Stimulated activated CD8-positive, alpha-beta memory T cell treated with anti-CD3 and anti-CD28 coated beads, Interleukin-15, amount 100 ng/mL, for 4 hours (primary cell): ENCODE measurements at regions not wholly inside any gene's neighbourhood (a gene's known extent, or its start where the extent isn't known, plus 50 kb on each side); places are given as distances from the start of the nearest gene placed in this dataset.
"Not testable (repeated sequence)": the region's sequence is repeated elsewhere in the genome, so short reads cannot be mapped to it uniquely, and the experiment has no call there.

Source experiments
- DNase-seq, 2 donors: peaks; one replicate each; pipeline ENCODE4 v3.0.0-alpha.2; 2020; ENCODE audit warnings: low read depth in 2 of 2

DNA sequence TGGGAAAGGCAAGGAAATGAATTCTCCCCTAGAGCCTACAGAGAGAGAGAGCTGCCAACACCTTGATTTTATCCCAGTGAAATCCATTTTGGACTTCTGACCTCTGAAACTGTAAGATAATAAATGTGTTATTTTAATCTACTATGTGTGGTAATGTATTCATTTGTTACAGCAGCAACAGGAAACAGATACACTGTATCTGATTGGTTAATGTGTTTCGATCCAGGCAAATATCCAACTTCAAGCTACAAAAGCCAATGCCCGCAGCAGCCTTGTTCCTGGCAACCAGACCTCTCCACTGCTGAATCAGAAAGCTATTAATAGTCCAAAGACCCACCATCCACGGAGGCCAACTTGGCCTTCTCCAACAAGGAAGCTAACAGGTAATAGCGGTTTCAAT, 318.1 kb downstream of the PTTG2 start:
- no peak for DNase-seq

DNA sequence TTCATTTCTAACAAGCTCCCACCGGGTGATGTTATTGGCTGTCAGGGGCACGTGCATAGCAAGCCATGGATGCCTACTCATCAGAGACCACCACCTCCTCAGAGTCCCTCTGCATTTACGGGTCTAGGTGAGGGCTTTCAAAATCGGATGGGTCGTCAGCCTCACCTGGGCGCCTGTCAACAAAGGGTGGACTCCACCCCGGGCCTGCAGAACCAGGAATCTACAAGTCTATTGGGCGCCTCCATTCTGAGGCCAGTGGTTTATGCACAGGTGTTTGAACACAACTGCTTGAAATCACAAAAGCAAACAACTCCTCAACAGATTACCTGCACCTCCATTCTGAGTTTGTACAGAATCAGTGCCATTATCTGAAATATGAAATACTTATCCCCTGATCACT, 318.9 kb downstream of the PTTG2 start:
- DNase-seq: no peak

DNA sequence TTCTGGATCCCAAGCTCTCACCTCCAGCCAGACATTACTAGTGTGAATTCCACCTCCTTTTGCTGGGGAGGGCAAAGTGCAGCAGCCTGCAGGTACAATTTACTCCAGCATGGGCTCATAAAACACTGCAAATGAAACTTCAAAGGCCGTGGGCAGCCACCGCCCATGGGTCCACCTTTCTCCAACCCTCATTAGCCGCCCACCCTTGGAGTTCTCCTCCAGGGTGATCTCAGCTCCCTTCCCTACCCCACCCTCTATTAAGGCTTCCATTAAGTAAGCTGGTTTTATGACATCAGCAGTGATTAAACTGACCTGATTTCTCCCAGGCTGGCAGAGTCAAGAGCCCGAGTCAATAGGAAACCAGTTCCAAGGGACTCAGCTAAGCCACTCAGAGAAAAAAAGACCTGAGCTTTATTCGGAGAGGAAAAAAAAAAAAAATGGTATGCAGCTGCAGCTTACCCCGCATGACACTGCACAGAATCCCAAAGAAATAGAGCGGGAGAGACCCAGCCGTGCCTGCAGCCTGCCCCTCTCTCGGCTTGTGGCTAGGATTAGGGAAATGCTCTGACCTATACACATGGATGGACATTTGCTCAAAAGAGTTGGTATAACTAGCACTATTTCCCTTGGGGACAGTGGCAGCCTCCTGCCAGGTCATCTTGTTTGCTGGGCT, 319.6 kb downstream of the PTTG2 start:
- no peak for DNase-seq

DNA sequence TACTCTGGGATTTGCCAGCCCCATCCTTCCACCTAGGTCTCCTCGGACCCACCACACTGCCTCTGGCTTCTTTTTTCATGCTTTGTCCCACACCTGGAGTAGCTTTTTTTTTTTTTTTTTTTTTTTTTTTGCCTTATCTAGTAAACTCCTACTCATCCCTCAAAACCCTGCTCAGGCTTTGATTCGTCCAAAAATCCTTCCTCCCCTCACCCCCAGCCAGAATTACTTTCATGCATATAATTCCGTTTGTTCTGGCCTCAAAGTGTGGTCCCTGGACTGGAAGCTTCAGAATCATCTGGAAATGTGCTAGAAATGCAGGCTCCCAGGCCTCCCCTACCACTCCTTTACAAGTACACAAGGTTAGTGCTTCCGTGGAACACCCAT, 320.1 kb downstream of the PTTG2 start:
- DNase-seq: no peak

DNA sequence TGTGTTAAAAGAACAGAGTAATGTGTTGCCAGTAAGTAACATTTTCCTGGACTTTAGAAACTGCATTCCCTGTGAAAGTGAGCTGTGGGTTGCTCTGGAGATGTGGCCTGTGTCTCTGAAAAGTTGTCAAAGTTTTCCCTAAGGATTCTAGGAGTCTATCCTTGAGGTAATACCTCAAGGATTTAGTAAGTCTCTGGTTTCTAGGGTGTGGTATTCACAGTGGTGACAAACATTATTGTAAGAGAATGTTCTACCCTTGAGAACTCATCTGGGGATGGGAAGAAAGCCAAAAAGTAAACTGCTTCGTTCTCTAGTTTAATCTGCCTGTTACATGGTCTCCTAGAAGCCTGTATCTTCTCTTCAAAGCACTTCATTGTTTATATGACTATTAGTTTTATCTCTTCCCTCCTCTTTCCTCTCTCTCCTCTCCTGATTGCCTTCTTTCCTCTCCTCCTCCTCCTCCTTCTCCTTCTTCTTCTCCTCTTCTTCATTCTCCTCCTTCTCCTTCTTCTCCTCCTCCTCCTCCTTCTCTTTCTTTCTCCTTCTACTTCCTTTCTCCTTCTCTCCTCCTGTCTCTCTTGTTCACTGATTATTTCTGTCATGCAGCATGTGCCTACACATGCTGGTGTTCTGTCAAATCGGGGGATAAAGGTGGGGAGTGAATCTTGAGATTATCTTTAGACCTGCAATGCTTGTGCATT, 321.3 kb downstream of the PTTG2 start:
- no peak for DNase-seq

DNA sequence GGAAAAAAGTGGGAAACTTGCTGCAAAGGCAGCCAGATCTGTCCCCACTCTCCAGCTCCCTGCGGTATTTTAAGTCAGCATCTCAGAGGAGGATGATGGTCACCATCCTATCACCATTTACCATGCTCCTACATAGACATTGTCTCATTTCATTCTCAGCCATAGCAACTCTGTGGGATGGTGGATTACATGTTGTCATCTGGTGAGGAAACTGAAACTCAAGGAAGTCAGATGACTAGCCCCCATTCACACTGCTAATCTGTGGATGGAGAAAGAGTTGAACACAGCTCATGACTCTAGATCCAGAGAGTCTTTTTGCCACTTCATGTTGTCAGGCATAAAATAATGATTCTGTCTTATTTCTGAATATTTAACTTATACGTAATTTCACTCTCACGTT, 323.5 kb downstream of the PTTG2 start:
- DNase-seq: no peak

DNA sequence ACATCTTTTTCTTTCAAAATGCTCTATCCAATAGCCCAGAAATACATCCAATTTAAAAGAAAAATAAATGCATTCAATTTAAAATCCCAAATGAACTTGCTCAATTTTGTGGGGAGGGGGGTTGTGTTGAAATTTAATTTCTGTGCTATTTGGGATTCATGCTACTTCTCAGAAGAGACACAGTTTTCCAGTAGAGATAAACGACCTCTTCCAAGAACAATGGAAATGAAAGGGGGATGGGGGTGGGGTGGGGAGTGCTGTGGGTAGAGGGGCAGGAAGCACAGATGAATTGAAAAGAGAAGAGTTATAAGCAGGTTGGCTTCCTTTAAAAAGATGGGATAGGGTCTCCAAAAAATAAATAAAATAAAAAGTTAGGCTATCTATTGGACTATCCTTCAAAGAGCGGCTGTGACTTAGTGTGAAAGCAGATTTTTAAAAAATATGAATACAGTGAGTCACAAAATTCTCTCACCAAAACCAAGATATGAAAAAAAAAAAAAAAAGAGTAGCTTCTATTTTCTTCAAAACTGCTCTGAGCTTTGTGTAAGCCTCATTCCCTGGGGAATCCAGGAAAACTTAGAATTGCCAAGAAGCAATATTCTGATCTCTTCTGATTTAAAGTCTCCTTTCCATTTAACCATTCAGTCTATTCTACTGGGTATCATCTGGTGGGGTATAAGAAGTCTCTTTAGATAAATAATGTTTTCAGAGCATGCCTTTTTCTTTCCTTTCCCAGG, 324.3 kb downstream of the PTTG2 start:
- no peak for DNase-seq

DNA sequence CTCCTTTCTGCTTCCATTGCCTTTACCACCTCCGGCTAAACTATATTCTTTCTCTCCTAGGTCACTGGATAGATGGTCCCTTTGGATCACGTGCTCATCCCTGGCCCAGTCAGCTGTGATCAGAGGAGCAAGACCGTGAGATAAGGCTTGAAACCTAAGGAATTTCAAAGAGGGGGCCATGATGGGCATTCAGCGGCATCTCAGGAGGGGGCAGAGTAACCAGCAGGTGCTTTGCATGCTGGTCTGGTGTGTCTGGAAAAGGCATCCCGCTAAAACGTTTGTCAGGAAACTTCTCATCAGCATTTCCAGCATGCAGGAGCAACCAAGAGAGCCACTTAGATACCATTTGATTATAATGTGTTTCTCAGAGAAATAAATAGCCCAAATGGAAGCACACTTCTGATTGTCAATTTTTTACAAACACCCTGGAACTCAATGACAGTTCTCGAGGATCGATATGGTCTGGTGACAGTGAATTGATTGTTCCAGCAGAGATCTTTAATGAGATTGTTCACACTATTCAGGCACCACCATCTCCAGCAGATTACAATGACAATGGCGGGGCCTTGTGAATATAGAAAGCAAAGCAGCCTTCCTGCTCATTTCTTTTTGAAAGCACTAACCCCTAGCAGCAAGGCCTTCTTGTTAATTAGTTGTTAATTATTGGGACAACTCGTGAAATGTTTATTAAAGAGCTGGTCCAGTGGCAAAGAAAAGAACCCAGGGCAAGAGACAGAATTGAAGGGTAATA, 327.1 kb downstream of the PTTG2 start:
- DNase-seq: no peak

DNA sequence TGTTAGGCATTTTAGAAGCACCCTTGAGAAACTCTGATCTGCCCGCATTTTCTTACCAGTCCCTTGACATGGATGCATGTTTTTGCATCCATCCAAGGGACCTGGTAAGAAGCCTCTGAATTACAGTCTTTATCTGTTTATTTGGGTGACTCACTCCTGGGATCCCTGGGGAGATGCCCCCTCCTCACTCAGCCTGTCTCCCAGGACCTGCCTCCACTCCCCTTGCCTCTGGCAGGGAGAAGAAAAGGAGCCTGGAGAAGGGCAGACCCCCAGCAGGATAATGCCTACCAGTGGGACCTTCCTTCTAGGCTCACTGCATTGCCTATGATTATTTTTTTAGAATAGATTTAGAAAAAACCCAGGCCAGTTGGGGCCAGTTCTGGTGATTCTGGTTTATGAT, 329.4 kb downstream of the PTTG2 start:
- no peak for DNase-seq

DNA sequence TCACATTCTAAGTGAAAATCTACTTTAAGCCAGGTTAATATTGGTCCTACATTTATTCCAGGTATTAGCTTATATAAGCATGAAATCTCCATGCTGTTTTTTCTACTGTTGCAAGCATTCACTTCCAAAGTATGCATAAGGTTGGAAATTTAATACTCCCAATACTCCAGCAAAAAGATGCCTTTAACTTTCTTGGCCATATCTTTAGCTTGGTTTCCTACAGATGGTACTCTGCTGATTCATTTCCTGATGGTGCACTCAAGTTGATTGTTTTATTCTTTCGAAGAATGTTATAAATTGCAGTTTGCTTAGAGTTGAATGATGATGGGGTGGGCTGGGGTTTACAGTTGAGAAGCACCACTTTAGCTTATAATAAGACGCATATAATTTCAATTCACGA, 330.2 kb downstream of the PTTG2 start:
- no peak for DNase-seq

DNA sequence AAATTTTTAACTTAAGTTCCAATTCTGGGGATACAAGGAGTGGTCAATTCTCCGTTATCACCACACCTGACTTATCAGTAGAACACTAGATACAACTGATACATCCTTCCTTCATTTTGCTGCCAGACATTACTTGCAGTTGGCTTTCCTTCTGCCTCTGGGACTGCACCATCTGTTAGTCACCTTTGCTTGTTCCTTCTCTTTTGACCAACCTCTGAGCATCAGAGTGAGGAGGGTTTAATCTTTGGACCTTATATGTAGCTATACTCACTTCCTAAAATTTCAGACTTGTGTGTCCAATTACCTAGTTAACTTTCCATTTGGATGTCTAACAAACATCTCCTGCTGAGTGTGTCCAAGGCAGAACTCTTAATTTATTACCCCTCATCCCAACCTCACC, 330.7 kb downstream of the PTTG2 start:
- DNase-seq: no peak

DNA sequence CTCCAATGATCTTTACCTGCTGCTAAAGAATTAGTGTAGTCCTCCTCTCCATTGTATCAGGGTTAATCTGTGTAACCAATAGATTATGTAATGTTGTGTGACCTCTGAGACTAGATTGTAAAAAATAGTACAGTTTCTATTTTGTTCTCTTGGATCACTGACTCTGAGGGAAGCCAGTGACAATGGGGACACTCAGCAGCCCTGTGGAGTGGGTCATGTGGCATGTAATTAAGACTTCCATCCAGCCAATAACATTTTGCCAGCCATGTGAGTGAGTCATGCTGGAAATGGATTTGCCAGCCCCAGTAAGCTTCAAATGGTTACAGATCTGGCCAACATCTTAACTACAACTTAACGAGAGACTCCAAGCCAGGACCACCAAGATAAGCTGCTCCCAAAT, 332.3 kb downstream of the PTTG2 start:
- DNase-seq: no peak

DNA sequence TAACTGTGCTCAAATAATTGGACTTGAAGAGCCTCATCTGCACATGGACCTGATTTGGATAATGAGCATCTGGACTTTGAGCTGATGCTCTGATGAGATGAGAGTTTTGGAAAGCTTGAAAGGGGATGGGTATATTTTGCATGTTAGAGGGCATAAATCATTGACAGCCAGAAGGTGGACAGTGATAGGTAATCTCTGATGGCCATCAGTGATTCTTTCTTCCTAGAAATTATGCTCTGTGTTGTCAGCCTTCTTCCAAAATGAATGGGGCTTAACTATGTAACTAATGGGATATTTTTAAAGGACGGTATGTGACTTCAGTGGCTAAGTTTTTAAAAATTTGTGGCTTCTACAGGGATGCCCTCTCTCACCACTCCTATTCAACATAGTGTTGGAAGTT, 334.0 kb downstream of the PTTG2 start:
- DNase-seq: no peak

DNA sequence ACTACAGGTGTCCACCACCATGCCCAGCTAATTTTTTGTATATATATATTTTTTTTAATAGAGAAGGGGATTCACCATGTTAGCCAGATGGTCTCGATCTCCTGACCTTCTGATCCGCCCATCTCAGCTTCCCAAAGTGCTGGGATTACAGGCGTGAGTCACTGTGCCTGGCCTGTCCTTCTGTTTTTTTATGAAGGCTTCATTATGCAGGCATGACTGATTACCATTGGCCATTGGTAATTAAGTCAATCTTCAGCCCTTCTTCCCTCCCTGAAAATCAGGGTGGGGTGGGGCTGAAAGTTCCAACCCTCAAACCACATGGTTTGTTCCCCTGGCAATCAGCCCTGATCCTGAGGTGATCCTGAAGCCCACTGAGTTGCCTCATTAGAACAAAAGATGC, 336.9 kb downstream of the PTTG2 start:
- DNase-seq: no peak

DNA sequence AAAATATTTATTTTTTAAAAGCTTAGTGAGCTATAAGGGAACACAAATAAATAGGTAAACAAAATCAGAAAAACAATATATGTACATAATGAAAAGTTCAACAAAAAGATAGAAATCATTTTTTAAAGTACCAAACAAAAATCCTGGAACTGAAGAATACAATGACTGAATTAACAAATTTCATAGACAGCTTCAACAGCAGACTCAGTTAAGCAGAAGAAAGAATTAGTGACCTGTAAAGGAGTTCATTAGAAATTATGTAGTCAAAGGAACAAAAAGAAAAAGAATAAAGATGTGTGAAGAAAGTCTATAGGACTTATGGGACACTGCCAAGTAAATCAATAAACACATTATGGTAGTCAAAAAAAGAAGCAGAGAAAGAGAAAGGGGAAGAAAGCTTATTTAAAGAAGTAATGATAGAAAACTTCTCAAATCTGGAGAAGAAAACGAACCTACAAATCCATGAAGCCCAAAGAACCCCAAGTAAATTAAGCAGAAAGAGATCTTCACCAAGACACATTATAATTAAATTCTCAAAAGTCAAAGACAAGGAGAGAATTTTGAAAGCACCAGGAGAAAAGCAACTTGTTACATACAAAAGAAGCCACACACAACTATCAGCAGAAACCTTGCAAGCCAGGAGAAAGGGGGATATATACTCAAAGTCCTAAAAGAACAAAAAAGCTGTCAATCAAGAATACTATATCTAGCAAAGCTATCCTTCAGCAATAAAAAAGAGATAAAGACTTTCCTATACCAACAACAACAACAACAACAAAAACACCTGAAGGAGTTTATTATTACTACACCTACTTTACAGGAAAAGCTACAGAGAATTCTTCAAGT, 338.9 kb downstream of the PTTG2 start:
- DNase-seq: no peak

DNA sequence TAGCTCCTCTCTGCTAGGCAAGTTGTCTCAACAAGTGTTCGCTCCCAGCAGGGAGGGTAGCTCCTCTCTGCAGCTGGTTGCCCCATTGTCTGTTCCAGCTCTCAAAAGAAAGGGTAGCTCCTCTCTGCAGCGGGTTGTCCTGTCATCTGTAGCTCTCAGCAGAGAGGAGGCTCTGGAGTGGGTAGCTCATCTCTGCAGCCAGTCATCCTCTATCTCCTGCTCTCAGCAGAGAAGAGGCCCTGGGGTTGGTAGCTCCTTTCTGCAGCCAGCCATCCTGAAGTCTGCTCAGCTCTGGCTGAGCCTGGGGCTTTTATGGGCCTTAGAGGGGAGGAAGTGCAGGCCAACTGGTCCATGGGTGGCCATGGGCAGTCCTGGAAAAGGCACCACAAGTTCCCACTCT, 342.7 kb downstream of the PTTG2 start:
- DNase-seq: no peak

DNA sequence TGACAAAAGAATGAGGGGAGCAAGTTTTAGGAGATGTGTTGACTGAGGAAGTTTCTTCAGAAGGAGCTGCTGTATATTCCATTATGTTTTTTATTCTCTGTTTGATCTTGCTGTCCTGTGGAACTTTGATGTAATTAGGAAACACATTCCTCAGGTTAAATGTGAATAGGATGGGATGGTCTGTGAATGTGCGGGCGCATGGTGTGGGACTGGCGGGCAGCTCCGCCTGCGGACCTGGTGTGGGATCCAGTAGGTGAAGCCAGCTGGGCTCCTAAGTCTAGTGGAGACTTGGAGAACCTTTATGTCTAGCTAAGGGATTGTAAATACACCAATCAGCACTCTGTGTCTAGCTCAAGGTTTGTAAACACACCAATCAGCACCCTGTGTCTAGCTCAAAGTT, 344.3 kb downstream of the PTTG2 start:
- DNase-seq: not testable (repeated sequence)

DNA sequence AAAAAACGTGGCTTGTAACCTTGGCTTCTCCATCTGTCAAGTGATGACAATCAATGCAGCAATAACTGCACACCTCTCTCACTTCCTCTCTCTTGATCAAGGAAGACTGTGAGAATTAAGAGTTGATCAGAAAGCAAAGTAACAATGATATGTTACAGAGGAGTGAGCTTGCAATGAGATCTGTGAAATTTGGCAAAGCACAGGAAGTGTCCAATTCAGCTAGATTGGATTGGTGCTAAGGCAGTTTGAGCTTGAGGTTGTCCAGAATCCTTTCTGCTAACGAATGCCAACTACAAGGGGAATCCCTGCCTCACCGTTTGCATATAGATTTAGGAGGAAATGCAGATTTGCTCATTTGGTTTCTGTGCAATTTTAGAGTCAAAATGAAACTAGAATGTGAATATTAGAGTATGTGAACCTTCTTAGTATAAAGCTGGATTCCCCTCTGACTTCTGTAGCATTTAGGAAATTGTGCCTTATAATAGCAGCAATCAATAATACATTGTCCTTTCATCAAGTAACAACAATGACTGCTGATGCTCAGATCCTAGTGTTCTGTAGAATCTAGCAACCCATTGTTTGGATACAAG, 346.4 kb downstream of the PTTG2 start:
- DNase-seq: no peak

DNA sequence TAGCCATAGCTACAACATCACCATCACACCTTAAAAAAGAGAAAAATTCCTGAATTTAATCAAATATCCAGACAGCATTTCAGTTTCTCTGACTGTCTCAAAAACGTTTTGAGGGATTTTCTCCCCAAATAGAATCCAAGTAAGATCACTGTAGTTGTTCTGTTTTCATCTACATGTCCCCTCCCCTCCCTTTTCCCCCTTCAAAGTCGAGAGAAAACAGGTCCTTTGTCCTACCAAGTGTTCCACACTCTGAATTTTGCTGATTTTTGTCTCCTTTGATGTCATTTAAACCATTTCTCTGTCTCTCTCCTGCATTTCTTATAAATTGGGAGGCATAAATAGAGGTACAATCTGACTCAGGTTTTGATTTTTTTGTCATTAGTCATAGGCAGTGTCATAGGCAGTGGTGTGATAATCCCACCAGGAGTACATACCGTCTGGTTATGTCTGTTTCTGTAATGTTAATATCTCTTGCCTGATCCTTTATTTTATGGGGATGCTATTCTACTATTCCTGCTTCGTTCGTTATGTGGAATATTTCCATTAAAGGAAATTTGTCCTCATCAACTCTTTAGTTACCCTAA, 348.6 kb downstream of the PTTG2 start:
- DNase-seq: no peak

DNA sequence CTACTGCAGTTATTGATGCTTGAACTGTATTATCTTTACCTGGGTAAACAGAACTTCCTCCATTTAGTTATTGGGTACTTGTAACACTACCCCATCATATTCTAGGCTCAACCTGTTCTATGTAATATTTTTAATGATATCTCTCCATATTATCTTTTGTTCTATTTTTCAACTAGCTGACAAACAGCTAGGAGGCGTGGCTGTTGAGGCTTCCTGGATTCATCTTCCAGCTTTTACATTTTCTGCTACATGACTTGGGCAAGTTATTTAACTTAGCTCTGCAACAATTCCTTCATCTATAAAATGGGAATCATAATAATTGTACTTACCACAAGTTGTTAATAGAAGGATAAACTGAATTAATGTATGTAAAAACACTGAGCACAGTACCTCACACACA, 349.3 kb downstream of the PTTG2 start:
- no peak for DNase-seq
